Mononuclear cell (primary cell): ENCODE measurements at regions not wholly inside any gene's neighbourhood (a gene's known extent, or its start where the extent isn't known, plus 50 kb on each side); places are given as distances from the start of the nearest gene placed in this dataset.
A peak's percentile ranks its signal among the peaks of the same experiment; 100 is the strongest.

Source experiments
- H3K27me3 ChIP-seq: 2 replicates; pipeline ENCODE4 v1.6.0; 2011; ENCODE audit warnings: low read length, control low read depth; ENCODE audit not compliant: insufficient read depth
- H3K4me1 ChIP-seq: 2 replicates; pipeline ENCODE4 v1.5.1; 2011; ENCODE audit warnings: mild to moderate bottlenecking, low read length, control low read depth; ENCODE audit not compliant: insufficient read depth
- H3K4me3 ChIP-seq: 2 replicates; pipeline ENCODE4 v1.5.1; 2011; ENCODE audit warnings: mild to moderate bottlenecking, low read length, moderate library complexity
- H3K9me3 ChIP-seq: 2 replicates; pipeline ENCODE4 v1.5.1; 2011; ENCODE audit warnings: low read depth, mild to moderate bottlenecking, control low read depth, low read length

DNA sequence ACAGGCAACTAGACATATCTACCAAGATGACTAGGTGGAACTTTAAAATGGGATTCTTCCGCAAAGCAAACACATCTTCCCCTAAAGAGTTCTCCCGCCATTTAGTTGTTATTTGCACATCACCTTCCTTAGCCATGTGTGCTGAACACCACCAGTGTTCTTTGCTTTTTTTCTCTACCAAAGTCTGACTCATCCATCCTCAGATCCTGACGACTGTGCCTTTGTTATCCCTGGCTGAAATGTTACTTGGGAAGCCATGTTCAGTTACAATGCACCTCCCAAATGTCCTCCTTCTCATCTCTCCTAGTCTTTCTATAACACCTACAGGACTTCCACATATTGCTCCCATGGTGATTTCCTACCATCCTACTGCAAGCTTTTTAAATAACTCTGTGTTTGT lies 593.5 kb upstream of the ARID1B start:
- Histone ChIP-seq H3K4me1 (no peaks in the 10 kb centered on the region), H3K27me3 (no peaks in the 10 kb centered on the region), H3K9me3 (no peaks in the 10 kb centered on the region)

DNA sequence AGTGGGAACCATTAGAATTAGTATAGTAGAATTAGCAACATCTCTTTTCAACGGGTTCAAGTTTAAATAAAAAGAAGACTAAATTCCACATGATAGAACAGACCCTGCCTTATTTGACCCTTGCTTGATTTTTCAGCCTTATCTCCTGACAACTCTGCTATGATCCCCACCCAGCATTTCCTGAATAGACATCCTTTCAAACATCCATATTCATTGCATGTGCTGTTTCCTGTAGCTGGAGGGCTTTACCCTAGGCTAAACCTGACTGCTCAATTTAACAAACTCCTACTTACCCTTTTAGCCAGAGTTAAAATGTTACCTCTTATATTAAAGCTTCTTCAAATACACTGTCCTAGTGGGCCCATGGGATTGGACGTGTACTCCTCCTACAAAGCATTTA lies 594.8 kb upstream of the ARID1B start:
- Histone ChIP-seq H3K9me3 (no peaks in the 10 kb centered on the region), H3K4me3 (no peak overlapping the region), H3K4me1 (no peaks in the 10 kb centered on the region), H3K27me3 (no peaks in the 10 kb centered on the region)

More for the DNA sequence above, 593.5 kb upstream of the ARID1B start:
- H3K4me3 ChIP-seq, result no peak overlapping the region

DNA sequence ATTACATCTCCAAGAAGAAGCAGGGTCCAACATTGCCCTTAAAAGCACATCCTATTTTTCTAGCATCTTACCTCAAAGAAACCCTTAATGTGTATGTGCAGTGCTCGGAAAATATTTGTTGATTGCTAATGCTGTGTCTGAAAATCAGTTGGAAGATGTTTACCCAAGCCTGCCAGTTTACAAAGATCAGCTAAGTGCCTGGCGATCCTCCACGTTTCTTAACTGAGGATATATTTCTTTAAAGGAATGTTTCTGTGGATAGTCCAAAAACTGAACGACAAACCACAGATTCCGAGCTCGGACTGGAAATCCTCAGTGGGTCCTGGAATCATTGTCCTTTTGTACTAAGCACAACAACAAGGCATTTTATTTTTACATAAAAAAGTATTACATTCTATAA lies 595.7 kb upstream of the ARID1B start:
- Histone ChIP-seq H3K9me3 (no peaks in the 10 kb centered on the region), H3K4me3 (no peak overlapping the region), H3K4me1 (no peaks in the 10 kb centered on the region), H3K27me3 (no peaks in the 10 kb centered on the region)

DNA sequence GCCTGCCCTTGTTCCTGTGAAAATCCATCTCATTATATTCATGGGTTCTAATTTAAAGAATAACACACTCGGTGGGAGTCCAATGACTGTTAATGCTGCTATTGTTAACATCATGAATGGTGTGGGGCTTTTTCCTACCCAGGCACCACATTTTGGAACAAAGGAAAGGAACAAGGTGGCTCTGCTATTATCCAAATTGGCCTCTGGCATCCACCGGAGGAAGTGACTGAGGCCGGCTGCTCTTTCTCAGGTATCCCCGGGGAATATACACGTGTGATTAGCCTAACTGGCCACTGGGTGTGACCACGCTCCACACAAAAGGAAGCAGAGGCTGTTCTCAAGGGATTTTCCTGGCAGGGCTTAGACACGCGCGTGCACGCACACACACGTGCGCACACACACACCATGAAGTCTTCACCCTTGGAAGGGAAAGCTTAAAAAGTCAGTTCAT lies 601.2 kb upstream of the ARID1B start:
- no peaks in the 10 kb centered on the region for H3K9me3 ChIP-seq
- no peaks in the 10 kb centered on the region for H3K4me1 ChIP-seq
- no peaks in the 10 kb centered on the region for H3K27me3 ChIP-seq
- H3K4me3 ChIP-seq, result no peak overlapping the region

DNA sequence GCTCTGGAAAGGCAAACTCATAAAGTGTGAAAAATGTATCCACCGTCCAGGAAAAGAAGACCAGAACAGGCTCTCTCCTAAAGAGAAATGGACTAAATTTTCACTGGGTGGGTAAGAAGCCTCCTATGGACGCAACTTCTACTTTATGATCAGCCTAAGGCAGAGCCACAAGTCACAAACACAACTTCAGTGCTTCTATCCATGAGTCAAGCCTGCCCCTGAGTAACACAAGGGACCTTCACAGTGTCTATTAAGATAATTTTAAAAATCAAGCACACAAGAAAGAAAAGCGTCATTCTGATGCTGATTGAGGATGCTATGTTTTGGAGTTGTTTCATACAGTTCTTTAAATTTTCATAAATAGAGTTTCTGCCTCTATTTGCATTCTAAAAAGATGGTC lies 601.7 kb upstream of the ARID1B start:
- H3K4me3 ChIP-seq, result no peak overlapping the region
- H3K9me3 ChIP-seq, result no peaks in the 10 kb centered on the region
- no peaks in the 10 kb centered on the region for H3K4me1 ChIP-seq
- H3K27me3 ChIP-seq, result no peaks in the 10 kb centered on the region

DNA sequence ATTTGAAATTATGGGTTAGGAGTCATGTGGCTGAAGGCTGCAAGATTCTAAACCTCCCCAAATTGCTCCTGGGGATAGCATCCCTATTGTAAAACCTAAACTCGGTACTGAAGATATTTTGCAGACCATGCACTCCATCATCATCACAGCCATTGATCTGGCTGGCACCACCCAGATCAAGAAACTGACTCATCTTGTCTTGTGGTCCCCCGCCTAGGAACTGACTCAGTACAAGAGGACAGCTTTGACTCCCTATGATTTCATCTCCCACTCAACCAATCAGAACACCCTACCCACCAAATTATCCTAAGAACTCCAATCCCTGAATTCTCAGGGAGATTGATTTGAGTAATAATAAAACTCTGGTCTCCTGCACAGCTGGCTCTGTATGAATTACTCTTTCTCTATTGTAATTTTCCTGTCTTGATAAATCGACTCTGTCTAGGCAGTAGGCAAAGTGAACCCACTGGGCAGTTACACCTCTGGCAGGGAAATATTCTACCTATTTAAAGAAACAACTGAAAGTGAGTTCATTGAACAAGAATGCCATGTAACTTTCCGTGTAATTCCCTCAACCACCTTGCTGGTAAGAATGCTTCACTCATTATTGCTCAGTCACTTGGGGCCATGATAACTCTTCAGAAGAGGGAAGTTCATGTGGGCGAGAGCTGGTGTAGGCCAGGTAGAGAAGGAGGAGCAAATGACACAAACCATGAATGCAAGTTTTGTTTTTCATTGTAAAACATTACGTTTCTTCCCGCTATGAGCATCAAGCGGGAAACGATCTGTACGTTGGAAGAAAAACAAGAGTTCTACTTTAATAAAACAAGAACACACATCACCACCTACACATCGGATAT lies 602.9 kb upstream of the ARID1B start:
- no peaks in the 10 kb centered on the region for H3K4me1 ChIP-seq
- H3K9me3 ChIP-seq, result no peaks in the 10 kb centered on the region
- no peak overlapping the region for H3K4me3 ChIP-seq
- H3K27me3 ChIP-seq, result no peaks in the 10 kb centered on the region

DNA sequence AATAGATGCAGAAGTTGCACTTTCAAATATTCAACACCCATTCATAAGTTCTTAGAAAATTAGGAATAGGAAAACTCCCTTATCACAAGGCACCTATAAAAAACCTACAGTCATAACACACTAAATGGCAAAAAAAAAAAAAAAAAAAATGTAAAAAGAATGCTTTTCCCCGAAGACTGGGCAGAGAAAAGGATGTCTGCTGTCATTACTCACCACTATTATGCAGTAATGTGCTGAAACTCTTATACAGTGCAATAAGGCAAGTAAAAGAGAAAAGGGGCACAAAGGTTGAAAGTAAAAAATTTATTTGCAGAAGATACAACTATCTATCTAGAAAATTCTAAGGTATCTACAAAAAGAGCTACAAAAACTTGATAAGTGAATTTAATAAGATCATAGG lies 607.8 kb upstream of the ARID1B start:
- peaks cover 8% of the 10 kb centered on the region for H3K4me1 ChIP-seq
- no peak overlapping the region for H3K4me3 ChIP-seq
- no peaks in the 10 kb centered on the region for H3K9me3 ChIP-seq
- H3K27me3 ChIP-seq, result no peaks in the 10 kb centered on the region

DNA sequence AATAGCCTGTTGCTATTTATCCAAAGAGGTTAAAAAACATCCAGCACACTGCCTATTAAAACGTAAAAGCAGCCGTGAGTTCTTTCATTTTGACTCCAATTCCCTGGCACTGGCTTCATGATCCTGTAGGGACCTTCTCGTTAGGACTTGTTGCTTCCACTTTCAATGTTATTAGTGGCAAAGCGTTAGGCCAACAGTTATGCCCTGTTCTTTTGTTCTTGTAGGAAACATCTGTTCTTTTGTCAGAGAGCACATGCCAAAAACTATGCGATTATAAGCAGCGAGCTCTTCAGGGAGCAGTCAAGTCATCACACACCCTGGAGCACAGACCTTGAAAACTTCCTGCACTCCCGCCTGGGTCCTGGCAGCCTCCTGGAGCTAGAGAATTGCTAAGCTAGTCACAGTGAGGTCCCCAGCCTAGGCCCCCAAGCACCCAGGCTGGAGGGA lies 609.5 kb upstream of the ARID1B start:
- peaks cover 8% of the 10 kb centered on the region for H3K4me1 ChIP-seq
- peak overlapping the region; percentile 18 for H3K4me3 ChIP-seq
- H3K27me3 ChIP-seq, result no peaks in the 10 kb centered on the region
- no peaks in the 10 kb centered on the region for H3K9me3 ChIP-seq

DNA sequence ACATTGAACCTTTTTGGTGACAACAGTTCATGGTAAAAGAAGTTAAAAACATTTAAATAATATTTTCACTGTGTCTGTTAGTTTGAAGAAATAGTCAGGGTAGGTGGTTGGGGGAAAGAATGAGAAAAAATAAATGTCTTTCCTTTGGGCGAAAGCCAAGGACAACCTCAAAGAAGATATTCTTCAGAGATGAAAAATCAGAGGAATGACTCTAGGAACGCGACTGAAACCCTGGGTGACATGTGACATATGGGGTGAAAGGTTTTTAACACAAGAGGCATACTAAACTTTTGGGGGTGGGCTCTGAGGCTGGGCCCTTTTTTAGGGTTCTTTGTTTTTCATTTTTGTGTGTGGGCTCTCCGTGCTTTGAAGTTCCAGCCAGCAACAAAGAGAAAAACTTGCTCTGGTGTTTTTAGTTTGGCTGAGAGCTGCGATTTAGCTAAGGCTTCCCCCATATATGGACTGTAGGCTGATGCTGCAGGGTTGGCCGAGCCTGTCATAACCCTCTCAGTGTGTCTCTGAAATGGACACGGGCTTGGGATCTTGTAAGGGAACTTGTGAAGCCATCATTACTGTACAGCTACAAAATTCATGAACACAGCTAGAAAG lies 610.1 kb upstream of the ARID1B start:
- Histone ChIP-seq H3K9me3 (no peaks in the 10 kb centered on the region), H3K4me1 (peaks cover 8% of the 10 kb centered on the region), H3K27me3 (no peaks in the 10 kb centered on the region), H3K4me3 (peak overlapping the region; percentile 18)

DNA sequence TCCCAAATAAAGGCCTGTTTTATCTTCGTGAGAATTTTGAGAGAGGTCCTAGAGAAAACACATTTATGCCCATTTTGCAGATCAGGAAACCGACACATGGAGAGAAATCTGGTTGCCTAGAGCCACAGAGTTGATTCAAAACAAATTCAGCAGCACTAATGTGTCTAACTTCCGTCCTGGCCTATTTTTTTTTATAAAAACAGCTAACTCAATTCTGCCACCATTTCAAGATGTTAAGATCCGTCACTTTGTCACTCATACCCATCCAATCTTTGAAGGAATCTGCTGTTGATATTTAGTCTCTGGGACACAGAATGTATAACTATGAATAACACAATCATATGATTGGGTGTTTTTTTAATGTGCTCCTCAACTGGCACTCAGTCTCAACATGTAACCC lies 611.1 kb upstream of the ARID1B start:
- no peaks in the 10 kb centered on the region for H3K9me3 ChIP-seq
- no peak overlapping the region for H3K4me3 ChIP-seq
- peaks cover 8% of the 10 kb centered on the region for H3K4me1 ChIP-seq
- no peaks in the 10 kb centered on the region for H3K27me3 ChIP-seq

DNA sequence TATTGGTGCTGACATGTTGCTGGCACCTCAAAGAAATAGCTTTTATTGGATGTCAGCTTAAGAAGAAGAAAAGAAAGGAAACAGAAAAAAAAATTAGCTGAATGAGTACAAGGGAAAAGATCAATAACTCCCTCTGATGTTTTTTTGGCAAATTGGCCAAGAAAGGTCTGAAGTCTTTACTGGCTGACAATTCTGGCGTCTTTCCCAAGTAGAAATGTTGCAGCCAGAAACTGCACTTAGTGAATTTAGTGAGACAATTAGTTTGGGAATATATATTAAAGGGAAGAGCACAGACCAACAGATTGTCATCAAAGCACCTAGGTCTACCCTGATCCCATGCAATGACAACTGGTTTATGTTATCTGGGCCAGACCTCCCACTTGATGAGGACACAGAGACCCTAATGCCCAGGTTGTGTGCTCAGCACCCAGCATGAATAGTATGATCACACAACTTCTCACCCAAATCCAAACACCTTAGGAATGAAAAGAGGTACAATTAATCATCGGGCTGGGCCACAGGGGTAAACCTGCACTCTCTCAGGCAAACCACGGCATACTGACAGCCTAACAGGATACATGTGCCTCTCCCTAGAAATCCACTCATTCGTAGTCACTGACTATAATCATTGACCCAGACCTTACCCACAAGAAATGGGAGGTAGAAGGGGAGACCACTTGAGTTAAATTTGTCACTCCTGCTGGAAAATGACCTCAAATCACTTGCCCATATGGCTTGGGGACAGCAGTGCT lies 612.3 kb upstream of the ARID1B start:
- Histone ChIP-seq H3K4me1 (peaks cover 8% of the 10 kb centered on the region), H3K9me3 (no peaks in the 10 kb centered on the region), H3K27me3 (no peaks in the 10 kb centered on the region), H3K4me3 (no peak overlapping the region)

DNA sequence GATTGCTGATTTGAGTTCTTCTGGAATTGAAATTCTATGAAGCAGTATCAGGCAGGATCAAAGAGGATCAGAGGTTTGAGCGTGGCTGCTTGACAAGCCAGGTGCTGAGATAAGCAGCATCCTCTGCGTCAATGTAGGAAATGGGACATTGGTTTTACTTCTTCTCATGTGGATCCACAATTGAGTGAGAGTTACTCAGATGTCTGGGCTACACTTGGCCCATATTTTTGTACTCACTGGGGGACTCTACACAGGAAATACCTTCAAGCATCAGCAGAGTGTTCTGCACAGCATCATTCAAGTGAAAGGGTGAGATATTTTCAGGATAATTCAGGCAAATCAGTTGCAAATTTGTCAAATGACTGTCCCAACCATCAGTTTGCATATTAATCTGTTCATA lies 613.9 kb upstream of the ARID1B start:
- H3K4me3 ChIP-seq, result no peak overlapping the region
- peaks cover 8% of the 10 kb centered on the region for H3K4me1 ChIP-seq
- no peaks in the 10 kb centered on the region for H3K27me3 ChIP-seq
- no peaks in the 10 kb centered on the region for H3K9me3 ChIP-seq

DNA sequence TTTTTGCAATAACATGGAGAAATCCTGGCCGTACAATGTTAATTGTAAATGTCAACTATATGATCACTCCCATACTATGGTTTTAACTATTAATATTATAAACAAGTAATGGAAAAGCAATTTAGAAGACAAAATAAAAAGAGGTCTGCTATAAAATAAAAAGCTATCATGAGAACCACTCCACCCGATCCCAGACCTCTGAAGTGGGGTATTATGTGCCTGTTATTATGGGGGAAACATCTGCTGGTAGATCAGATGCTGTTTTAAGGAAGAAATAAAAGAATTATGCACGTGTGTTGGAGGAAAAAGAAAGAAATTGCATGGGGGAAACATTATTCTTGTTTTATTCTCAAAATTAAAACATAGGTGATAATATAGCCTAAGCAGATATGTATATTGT lies 615.7 kb upstream of the ARID1B start:
- Histone ChIP-seq H3K4me1 (no peaks in the 10 kb centered on the region), H3K27me3 (no peaks in the 10 kb centered on the region), H3K9me3 (no peaks in the 10 kb centered on the region), H3K4me3 (no peak overlapping the region)

DNA sequence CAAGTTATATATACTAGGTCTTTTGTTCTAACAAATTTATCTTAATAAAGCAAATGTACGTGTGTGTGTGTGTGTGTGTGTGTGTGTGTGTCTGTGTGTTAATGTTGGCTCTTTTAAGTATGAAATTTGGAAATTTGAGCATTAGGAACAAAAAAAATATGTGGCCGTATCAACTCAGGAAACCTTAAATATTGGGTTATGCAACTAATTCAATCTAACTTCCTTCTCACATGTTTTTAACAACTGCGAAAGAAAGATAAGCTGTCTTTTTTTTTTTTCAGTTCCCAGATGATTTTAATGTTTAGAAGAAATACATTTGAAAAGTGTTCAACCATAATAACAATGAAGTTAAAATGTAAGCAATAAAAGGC lies 616.4 kb upstream of the ARID1B start:
- Histone ChIP-seq H3K4me1 (no peaks in the 10 kb centered on the region), H3K4me3 (no peak overlapping the region)

DNA sequence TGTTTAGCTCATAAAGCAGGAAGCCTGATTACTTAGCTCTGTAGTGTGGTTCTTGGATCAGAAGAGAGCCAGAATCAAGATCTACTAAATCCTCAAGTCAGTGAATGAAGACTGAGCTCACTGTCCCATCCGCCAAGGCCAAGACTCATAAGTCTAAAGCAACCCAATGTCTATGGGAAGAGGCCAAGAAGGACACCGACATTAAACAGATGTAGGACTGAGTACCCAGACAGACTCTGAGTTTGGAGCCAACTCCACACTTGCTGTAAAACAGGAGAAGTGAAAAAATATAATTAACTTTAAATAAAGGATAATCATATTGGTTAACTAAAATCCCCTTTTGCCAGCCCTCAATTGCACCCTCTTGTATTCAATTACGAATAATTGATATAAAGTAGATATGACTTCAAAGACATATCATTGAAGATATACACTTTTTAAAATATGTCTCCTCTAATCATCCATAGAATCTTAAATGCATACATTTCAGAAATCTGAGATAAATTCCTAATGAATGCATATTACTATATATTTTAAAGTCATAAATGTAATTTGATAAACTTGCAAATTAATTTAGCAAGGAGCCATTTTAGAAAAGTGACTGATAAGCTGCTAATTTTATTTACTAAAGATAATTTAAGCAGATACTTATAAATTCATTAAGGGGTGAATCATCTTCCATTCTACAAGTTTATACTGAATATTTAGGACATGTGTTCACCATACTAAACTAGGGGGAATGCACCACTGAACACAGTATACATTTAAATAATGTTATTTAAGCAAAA lies 617.0 kb upstream of the ARID1B start:
- Histone ChIP-seq H3K4me1 (no peaks in the 10 kb centered on the region), H3K4me3 (no peak overlapping the region), H3K9me3 (no peaks in the 10 kb centered on the region), H3K27me3 (no peaks in the 10 kb centered on the region)

More for the DNA sequence above, 616.4 kb upstream of the ARID1B start:
- Histone ChIP-seq H3K27me3 (no peaks in the 10 kb centered on the region), H3K9me3 (no peaks in the 10 kb centered on the region)
